ENCODE measurements at regions not wholly inside any gene's neighbourhood (a gene's known extent, or its start where the extent isn't known, plus 50 kb on each side); places are given as distances from the start of the nearest gene placed in this dataset.

- no peak overlapping the region for H3K4me3 ChIP-seq (ENCODE audit: control insufficient read depth, low read depth, low read length)
- TF ChIP-seq, protein P1, sequence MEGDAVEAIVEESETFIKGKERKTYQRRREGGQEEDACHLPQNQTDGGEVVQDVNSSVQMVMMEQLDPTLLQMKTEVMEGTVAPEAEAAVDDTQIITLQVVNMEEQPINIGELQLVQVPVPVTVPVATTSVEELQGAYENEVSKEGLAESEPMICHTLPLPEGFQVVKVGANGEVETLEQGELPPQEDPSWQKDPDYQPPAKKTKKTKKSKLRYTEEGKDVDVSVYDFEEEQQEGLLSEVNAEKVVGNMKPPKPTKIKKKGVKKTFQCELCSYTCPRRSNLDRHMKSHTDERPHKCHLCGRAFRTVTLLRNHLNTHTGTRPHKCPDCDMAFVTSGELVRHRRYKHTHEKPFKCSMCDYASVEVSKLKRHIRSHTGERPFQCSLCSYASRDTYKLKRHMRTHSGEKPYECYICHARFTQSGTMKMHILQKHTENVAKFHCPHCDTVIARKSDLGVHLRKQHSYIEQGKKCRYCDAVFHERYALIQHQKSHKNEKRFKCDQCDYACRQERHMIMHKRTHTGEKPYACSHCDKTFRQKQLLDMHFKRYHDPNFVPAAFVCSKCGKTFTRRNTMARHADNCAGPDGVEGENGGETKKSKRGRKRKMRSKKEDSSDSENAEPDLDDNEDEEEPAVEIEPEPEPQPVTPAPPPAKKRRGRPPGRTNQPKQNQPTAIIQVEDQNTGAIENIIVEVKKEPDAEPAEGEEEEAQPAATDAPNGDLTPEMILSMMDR (conservative IDR thresholded peaks at IDR 0.05; ENCODE audit: control insufficient read depth, insufficient read depth, low read depth, low read length) = no peak
- no peak for DNase-seq (ENCODE audit: low read depth)
Observed at GRCh38 chr16:59260892-59261291, 526.8 kb upstream of the GOT2 start.

DNA sequence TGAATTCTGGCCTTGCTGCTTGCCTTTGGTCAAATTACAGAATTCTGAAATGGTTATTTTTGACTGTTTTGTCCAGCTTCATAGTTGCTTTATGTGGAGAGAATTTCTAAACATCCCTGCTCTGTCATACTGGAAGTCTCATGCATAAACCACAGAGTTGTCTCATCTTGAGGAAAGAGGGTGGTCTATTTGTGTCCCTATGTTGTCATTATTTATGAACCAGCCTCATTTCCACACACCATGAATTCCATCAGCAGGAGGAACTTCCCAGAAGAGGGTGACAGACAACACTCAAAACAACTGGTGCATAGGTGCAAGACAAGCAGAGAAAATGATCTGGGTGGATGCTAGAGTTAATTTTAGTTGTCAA, 525.8 kb upstream of the GOT2 start:
- TF ChIP-seq, protein P1 (conservative IDR thresholded peaks at IDR 0.05; ENCODE audit: control insufficient read depth, insufficient read depth, low read depth, low read length) = no peak
- no peak for DNase-seq (ENCODE audit: low read depth)
- H3K4me3 ChIP-seq (ENCODE audit: control insufficient read depth, low read depth, low read length) = no peak overlapping the region

- TF ChIP-seq, protein P1 (conservative IDR thresholded peaks at IDR 0.05; ENCODE audit: control insufficient read depth, insufficient read depth, low read depth, low read length) = no peak
- no peak overlapping the region for H3K4me3 ChIP-seq (ENCODE audit: control insufficient read depth, low read depth, low read length)
- no peak for DNase-seq (ENCODE audit: low read depth)
Observed at GRCh38 chr16:59259074-59259949, 525.2 kb upstream of the GOT2 start.

DNA sequence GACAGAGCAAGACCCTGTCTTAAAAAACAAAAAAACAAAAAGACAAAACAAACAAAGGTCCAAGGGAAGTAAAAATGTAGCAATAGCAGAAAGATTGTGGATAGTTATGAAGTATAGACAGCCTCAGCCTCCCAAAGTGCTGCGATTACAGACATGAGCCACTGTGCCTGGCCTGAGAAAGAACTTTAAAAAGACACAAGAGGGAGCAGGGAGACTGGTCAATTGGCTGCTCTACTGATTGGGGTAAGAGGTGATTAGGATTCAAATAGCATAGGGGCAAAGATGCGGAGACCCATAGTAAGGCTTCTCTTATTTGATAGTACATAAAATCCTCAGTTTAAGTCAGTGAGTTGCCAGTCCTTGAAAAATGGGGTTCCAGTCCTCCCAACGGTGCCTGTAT, 518.2 kb upstream of the GOT2 start:
- TF ChIP-seq, protein P1 (conservative IDR thresholded peaks at IDR 0.05; ENCODE audit: control insufficient read depth, insufficient read depth, low read depth, low read length) = no peak
- H3K4me3 ChIP-seq (ENCODE audit: control insufficient read depth, low read depth, low read length) = no peak overlapping the region
- no peak for DNase-seq (ENCODE audit: low read depth)

- DNase-seq (ENCODE audit: low read depth) = no peak
- TF ChIP-seq, protein P1 (conservative IDR thresholded peaks at IDR 0.05; ENCODE audit: control insufficient read depth, insufficient read depth, low read depth, low read length) = no peak
- H3K4me3 ChIP-seq (ENCODE audit: control insufficient read depth, low read depth, low read length) = no peak overlapping the region
Observed at GRCh38 chr16:59249011-59249410, 514.9 kb upstream of the GOT2 start.

DNA sequence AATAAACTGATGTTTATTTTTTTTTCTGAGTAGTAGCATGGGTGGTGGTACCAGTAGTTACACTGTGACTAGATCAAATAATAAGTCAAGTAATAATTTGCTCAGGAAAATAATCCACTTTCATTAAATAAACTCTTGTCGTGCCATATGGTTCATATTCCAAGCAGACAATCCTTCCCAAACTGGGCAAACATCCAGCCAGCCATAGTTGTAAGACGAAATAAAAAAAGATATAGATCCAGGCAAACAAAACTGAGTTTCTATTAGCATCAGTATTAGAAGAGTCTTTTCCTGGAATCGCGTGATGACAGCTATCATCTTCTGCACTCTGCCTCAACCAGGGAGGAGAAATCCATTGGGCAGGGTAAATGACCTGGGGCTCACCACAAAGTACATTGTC, 508.4 kb upstream of the GOT2 start:
- H3K4me3 ChIP-seq (ENCODE audit: control insufficient read depth, low read depth, low read length) = no peak overlapping the region
- DNase-seq (ENCODE audit: low read depth) = no peak
- TF ChIP-seq, protein P1 (conservative IDR thresholded peaks at IDR 0.05; ENCODE audit: control insufficient read depth, insufficient read depth, low read depth, low read length) = no peak
